T-helper 17 cell (primary cell): ENCODE measurements at regions not wholly inside any gene's neighbourhood (a gene's known extent, or its start where the extent isn't known, plus 50 kb on each side); places are given as distances from the start of the nearest gene placed in this dataset.

Source experiments
- ATAC-seq: fragments of 150-1000 bp; cut with Tn5 transposase; 2 replicates; pipeline ENCODE4 v1.10.0; 2021; ENCODE audit warnings: mild to moderate bottlenecking, moderate library complexity
- DNase-seq, 3 donors: peaks; one replicate each; pipeline versions ENCODE4 v3.0.0 to v3.0.0-alpha.2; 2020 to 2021
- H3K9me3 ChIP-seq: one replicate; pipeline ENCODE4 v1.7.0; 2013; ENCODE audit warnings: low read length, mild to moderate bottlenecking; ENCODE audit not compliant: control insufficient read depth, poor library complexity, severe bottlenecking
- H3K27ac Mint-ChIP-seq: one replicate; pipeline ENCODE4 v1.8.0; 2022; ENCODE audit warnings: mild to moderate bottlenecking, moderate library complexity, mixed read lengths
- H3K27me3 Mint-ChIP-seq: one replicate; pipeline ENCODE4 v1.8.0; 2022; ENCODE audit warnings: mixed read lengths
- H3K36me3 Mint-ChIP-seq: one replicate; pipeline ENCODE4 v1.8.0; 2022; ENCODE audit warnings: low read depth, mixed read lengths
- H3K4me1 Mint-ChIP-seq: one replicate; pipeline ENCODE4 v1.8.0; 2022; ENCODE audit warnings: mild to moderate bottlenecking, mixed read lengths
- H3K4me3 Mint-ChIP-seq: one replicate; pipeline ENCODE4 v1.8.0; 2022; ENCODE audit warnings: mild to moderate bottlenecking, moderate library complexity, mixed read lengths

DNA sequence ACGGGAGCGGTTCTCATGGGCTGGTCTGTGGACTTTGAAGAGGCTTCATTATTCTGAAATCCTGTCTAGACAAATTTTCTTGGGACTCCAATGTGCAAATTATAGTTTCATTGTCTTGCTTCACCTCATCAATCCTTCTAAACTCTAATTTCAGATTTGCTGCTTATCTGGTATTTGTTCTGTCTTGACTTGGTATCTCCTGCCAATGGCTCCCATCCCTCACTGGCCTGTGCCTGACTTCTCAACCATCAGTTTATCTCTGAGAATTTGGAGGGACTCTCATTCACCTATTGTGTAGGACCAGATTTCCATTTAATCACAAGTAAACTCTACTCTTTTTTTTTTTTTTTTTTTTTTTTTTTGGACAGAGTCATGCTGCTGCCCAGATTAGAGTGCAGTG lies 960.2 kb upstream of the NR2F2 start:
- H3K9me3 ChIP-seq = no peaks in the 10 kb centered on the region
- no peak for DNase-seq
- Mint-ChIP-seq H3K4me3 (no peak overlapping the region), H3K36me3 (no peaks in the 10 kb centered on the region), H3K4me1 (no peaks in the 10 kb centered on the region), H3K27ac (no peak overlapping the region), H3K27me3 (no peaks in the 10 kb centered on the region)
- no peak for ATAC-seq

DNA sequence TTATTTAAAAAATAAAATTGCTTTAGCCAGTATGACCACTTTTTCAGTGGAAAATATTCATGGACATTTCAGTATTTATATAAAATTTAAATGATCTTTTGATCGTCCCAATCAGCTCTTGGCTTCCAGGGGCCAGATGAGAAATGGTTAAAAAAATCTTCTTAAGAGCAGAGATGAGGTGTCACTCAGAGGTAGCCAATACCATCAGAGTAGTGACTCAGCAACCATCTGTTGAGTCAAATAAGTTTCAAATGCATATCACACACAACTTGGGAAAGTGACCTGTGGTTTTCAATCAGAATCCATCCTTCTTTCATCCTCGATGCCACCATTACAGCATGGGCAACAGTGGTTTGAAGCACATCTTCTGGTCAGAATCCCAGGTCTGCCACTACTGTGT lies 958.8 kb upstream of the NR2F2 start:
- no peak for ATAC-seq
- H3K4me3 Mint-ChIP-seq = no peak overlapping the region
- no peaks in the 10 kb centered on the region for H3K9me3 ChIP-seq
- no peaks in the 10 kb centered on the region for H3K27me3 Mint-ChIP-seq
- DNase-seq = no peak
- H3K4me1 Mint-ChIP-seq = no peaks in the 10 kb centered on the region
- H3K36me3 Mint-ChIP-seq = no peaks in the 10 kb centered on the region
- no peak overlapping the region for H3K27ac Mint-ChIP-seq

- Mint-ChIP-seq H3K4me3 (no peak overlapping the region), H3K4me1 (no peaks in the 10 kb centered on the region), H3K27me3 (no peaks in the 10 kb centered on the region), H3K27ac (no peak overlapping the region), H3K36me3 (no peaks in the 10 kb centered on the region)
- no peak for DNase-seq
- ATAC-seq = no peak
- H3K9me3 ChIP-seq = no peaks in the 10 kb centered on the region
Measured at GRCh38 chr15:95375281-95375680, 955.2 kb upstream of the NR2F2 start.

DNA sequence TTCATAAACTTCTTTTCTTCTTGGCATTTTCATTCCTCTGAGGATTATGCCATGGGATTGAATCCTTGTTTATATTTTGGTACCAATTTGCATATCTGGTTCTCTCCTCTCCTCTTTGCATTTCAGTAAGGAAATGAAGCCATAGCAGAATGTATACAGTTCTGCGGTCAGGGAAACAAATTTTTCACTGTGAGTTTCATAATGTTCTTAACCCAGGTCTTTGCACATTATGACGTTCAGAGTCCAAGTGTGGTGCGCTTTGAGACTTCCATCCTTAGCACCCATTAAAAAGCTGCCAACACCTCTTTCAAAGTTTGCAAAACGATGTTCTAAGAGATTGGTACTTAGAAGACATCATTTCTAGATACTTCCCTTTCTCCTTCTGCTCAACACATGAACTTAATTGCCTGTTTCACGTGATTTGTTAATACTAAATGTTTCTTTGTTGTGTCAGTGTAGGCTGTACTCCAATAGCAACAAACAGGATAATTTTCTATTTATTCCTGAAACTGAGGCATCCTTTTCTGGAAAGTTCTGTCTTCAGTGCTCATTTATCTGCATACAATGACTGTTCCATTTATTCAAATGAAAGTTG lies 953.1 kb upstream of the NR2F2 start:
- H3K9me3 ChIP-seq = no peaks in the 10 kb centered on the region
- ATAC-seq = no peak
- Mint-ChIP-seq H3K4me1 (no peaks in the 10 kb centered on the region), H3K4me3 (no peak overlapping the region), H3K27ac (no peak overlapping the region), H3K36me3 (no peaks in the 10 kb centered on the region), H3K27me3 (no peaks in the 10 kb centered on the region)
- no peak for DNase-seq

GRCh38 chr15:95394186-95395067 lies 936.1 kb upstream of the NR2F2 start:
- Mint-ChIP-seq H3K27me3 (no peaks in the 10 kb centered on the region), H3K27ac (no peak overlapping the region), H3K4me1 (no peaks in the 10 kb centered on the region), H3K36me3 (no peaks in the 10 kb centered on the region), H3K4me3 (no peak overlapping the region)
- DNase-seq (no peak), ATAC-seq (no peak)
- no peaks in the 10 kb centered on the region for H3K9me3 ChIP-seq

DNA sequence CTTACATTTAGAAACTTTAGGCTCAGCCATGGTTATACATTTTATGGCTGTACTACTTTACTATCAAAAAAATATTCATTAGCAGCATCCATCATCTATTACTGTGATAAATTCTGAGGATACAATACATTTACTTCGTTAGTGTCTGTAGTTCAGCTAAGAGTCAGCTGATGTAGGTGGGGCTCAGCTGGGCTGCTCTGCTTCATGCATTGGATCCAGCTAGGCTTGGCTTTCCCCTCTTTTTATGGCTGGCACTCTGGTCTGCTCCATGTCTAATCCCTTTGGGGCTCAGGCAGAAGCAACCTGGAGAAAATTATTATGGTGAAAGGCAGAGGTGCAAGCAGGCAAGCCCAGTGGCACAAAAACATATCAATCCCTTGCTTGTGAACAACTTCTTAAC lies 930.1 kb upstream of the NR2F2 start:
- Mint-ChIP-seq H3K4me3 (no peak overlapping the region), H3K27ac (no peak overlapping the region), H3K4me1 (no peaks in the 10 kb centered on the region), H3K36me3 (no peaks in the 10 kb centered on the region), H3K27me3 (no peaks in the 10 kb centered on the region)
- DNase-seq = no peak
- ATAC-seq = no peak
- no peaks in the 10 kb centered on the region for H3K9me3 ChIP-seq

- Mint-ChIP-seq H3K4me3 (no peak overlapping the region), H3K4me1 (no peaks in the 10 kb centered on the region), H3K27ac (no peak overlapping the region), H3K27me3 (no peaks in the 10 kb centered on the region), H3K36me3 (no peaks in the 10 kb centered on the region)
- H3K9me3 ChIP-seq = no peaks in the 10 kb centered on the region
- ATAC-seq (no peak), DNase-seq (no peak)
Measured at GRCh38 chr15:95401587-95401986, 928.9 kb upstream of the NR2F2 start.

DNA sequence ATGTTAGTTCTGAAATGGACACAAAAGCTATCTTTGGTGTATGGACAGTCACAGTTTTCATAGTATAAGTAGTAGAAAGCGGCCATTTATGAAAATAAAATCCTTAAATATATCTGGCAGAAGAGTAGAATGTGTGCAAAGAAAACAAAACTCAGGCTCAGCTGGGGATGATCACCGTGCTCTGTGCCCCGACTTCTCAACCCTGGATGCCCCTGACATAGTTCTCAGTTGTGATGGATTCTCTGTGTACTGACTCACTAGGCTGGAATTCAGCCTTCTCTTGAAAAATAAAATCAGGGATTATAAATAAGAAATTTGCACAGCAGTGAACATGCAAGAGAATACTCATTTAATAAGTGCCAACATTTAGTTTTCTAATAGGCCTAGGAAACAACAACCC lies 925.1 kb upstream of the NR2F2 start:
- no peaks in the 10 kb centered on the region for H3K4me1 Mint-ChIP-seq
- H3K9me3 ChIP-seq = no peaks in the 10 kb centered on the region
- no peaks in the 10 kb centered on the region for H3K27me3 Mint-ChIP-seq
- no peak for DNase-seq
- no peaks in the 10 kb centered on the region for H3K36me3 Mint-ChIP-seq
- ATAC-seq = no peak
- H3K4me3 Mint-ChIP-seq = no peak overlapping the region
- no peak overlapping the region for H3K27ac Mint-ChIP-seq

GRCh38 chr15:95407534-95407933 lies 923.0 kb upstream of the NR2F2 start:
- no peaks in the 10 kb centered on the region for H3K9me3 ChIP-seq
- no peaks in the 10 kb centered on the region for H3K4me1 Mint-ChIP-seq
- H3K4me3 Mint-ChIP-seq = no peak overlapping the region
- H3K36me3 Mint-ChIP-seq = no peaks in the 10 kb centered on the region
- no peak overlapping the region for H3K27ac Mint-ChIP-seq
- DNase-seq (no peak), ATAC-seq (no peak)
- no peaks in the 10 kb centered on the region for H3K27me3 Mint-ChIP-seq

GRCh38 chr15:95409211-95409610 lies 921.3 kb upstream of the NR2F2 start:
- no peak for ATAC-seq
- Mint-ChIP-seq H3K4me3 (no peak overlapping the region), H3K4me1 (no peaks in the 10 kb centered on the region)

DNA sequence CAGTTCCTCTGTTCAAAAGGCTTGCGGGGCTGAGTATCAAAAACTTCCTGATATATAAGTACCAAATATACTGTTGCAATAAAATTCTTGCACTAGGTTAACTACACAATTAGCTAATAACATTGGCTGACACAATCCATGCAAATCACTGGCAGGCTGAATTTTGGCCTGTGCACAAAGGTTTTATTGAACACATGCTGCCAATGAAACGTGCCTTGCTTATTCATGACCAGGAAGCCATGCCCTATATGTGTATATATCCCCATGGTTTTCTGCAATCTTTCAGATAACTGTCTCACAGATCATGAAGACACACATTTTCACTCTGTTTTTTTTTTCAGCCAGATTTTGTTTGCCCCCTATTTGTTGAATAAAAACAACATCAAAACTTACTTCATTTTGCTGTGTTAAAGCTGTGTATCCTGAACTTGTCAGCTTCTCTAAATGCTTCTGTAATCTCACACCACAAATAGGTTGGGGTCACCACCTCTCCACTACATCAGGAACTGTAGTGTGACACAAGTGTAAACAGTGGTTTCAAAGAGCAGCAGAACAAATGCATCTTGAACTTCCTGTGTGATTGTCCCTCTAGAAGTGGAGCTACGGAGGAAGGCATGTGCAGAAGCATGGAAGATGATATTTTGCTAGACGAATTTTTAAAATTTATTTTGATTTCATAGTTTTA lies 920.7 kb upstream of the NR2F2 start:
- Mint-ChIP-seq H3K27ac (no peak overlapping the region), H3K4me3 (no peak overlapping the region), H3K27me3 (no peaks in the 10 kb centered on the region), H3K4me1 (no peaks in the 10 kb centered on the region), H3K36me3 (no peaks in the 10 kb centered on the region)
- ATAC-seq (no peak), DNase-seq (no peak)
- no peaks in the 10 kb centered on the region for H3K9me3 ChIP-seq

More at GRCh38 chr15:95409211-95409610, 921.3 kb upstream of the NR2F2 start:
- Mint-ChIP-seq H3K27ac (no peak overlapping the region), H3K27me3 (no peaks in the 10 kb centered on the region), H3K36me3 (no peaks in the 10 kb centered on the region)
- H3K9me3 ChIP-seq = no peaks in the 10 kb centered on the region
- no peak for DNase-seq

DNA sequence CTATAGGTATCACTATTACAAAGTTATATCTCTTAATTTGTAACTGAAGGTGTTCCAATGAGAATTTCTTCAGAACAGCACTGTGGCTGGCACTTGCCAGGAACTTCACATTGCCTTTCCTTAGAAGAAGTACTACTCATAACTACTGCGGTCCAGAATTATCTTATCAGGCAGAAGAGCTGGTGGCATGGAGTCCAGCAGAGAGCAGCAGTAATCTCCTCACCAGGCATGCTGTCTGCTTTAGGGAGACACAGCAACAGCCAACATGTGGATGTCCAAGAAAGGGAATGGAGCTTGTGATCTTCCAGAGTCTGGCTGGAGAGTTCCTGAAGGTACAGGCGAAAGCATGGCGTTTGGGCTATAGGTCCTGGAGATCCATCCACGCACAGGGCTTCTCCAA lies 919.7 kb upstream of the NR2F2 start:
- DNase-seq (no peak), ATAC-seq (no peak)
- H3K36me3 Mint-ChIP-seq = no peaks in the 10 kb centered on the region
- no peak overlapping the region for H3K27ac Mint-ChIP-seq
- H3K4me3 Mint-ChIP-seq = no peak overlapping the region
- no peaks in the 10 kb centered on the region for H3K27me3 Mint-ChIP-seq
- no peaks in the 10 kb centered on the region for H3K4me1 Mint-ChIP-seq
- no peaks in the 10 kb centered on the region for H3K9me3 ChIP-seq

GRCh38 chr15:95416576-95416975 lies 913.9 kb upstream of the NR2F2 start:
- H3K27me3 Mint-ChIP-seq = no peaks in the 10 kb centered on the region
- H3K36me3 Mint-ChIP-seq = no peaks in the 10 kb centered on the region
- DNase-seq (no peak), ATAC-seq (no peak)
- H3K27ac Mint-ChIP-seq = no peak overlapping the region
- H3K9me3 ChIP-seq = no peaks in the 10 kb centered on the region
- H3K4me1 Mint-ChIP-seq = no peaks in the 10 kb centered on the region
- no peak overlapping the region for H3K4me3 Mint-ChIP-seq
